ENCODE measurements at regions not wholly inside any gene's neighbourhood (a gene's known extent, or its start where the extent isn't known, plus 50 kb on each side); places are given as distances from the start of the nearest gene placed in this dataset.
A peak's percentile ranks its signal among the peaks of the same experiment; 100 is the strongest.

DNA sequence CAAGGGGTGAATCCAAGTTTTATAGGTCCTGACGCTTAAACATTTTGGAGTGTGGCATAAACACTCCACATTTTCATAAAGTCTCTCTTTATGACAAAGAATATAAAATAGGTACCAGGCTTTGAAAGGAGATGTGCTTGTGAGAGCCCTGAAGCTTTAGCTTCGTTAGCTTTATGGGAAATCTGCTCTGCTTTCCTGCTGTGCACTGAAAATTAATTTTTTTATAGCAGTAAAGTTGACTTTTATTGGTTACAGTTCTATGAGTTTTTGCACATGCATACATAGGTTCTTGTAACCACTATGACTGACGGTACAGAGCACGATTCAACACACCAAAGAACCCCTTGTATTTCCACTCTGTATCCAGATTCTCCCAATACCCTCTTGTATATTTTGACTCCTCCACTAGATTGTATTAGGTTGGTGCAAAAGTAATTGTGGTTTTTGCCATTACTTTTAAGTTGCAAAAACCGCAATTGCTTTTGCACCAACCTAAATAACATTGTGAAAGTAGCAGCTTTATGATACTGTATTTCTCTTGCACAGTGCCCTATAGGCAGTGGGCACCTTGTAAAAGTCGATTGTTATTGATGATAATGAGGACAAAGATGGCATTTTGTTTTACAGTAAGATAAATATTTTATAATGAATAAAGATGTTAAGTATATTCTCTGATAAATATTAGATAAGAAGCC lies 145.2 kb upstream of the AKIRIN2 start:
- no peak for DNase-seq

DNA sequence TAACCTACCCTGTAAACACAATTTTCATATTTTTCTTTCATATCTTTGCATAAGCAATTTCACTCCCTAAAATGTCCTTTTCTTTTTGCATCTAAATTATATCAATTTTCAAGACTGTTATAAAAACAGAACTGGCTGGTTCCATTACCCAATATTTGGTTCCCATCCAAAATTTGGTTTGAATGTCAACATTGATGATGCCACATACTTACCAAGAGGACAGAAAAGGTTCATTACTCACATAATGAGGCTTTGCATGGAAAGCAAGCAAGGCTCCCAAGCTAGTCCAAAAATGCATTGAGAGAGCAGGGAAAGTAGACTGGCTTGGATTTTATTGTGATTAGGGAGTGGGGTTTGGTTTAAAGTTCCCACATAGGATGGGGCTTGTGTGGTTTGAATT lies 144.4 kb upstream of the AKIRIN2 start:
- DNase-seq: no peak

DNA sequence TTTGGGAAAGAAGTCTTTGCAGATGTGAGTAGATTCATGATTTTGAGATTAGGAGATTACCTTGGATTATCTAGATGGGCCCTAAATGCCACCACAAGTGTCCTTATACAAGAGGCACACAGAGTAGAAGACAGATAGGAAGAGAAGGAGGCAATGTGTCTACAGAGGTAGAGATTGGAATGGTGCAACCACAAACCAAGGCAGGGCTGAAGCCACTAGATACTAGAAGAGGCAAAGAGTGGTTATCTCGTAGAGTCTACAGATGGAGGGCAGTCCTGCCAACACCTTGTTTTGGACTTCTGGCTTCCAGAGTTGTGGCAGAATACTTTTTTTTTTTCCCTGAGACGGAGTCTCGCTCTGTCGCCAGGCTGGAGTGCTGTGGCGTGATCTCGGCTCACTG lies 138.3 kb upstream of the AKIRIN2 start:
- DNase-seq: no peak

DNA sequence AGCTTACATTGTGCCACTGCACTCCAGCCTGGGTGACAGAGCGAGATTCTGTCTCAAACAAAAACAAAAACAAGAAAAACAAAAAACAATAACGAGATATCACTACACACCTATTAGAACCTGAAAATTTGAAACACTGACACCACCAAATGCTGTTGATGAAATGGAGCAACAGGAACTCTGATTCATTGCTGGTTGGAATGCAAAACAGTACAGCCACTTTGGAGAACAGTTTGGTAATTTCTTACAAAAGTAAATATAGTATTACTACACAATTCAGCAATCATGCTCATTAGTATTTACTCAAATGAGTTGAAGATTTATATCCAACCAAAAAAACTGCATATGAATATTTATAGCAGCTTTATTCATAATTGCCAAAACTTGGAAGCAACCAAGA lies 135.8 kb upstream of the AKIRIN2 start:
- no peak for DNase-seq

DNA sequence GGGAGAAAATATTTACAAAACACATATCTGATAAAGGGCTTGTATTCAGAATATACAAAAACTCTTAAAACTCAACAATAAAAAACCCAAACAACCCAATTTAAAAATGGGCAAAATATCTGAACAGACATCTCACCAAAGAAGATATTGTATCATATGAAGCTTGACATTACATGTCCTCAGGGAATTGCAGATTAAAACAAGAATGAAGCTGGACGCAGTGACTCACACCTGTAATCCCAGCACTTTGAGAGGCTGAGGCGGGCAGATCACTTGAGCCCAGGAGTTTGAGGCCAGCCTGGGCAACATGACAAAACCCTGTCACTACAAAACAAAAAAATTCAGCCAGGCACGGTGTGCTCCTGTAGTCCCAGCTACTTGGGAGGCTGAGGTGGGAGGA lies 135.4 kb upstream of the AKIRIN2 start:
- no peak for DNase-seq

DNA sequence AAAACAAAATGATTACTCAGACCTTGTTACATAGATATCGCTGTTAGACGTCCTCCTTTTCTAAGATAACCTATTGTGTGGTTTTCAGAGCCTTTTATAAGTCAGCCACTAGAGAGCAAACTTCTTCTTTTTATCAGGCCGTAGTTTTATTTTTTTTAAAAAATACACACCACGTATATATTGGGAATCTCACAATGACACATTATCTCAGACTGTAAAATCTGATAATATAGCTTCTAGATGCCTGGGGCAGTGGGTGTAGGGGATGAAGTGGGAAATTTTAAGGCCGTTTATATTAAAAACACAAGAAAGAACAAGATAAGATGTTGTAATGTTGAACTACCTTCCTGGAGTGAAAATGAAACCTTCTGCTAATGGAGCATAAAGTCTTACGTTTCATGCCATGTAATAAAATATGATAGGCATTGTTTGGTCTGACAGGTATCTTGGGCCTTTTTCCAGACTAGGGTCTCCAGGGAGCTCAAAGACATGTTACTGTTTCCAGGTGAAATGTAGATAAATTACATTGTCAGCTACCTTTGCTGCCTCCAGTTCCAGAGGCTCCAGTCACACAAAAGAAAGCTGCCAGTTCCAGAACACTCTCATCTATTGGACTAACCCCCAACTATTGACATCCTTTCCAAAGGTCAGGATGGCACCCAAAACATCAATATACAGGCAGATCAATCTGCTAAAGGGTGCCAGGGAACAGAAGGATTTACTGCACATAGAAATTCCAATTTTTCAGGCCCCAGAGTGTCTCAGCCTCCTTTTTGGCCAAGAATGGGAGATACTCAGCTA lies 130.2 kb upstream of the AKIRIN2 start:
- DNase-seq: peak; percentile 47

DNA sequence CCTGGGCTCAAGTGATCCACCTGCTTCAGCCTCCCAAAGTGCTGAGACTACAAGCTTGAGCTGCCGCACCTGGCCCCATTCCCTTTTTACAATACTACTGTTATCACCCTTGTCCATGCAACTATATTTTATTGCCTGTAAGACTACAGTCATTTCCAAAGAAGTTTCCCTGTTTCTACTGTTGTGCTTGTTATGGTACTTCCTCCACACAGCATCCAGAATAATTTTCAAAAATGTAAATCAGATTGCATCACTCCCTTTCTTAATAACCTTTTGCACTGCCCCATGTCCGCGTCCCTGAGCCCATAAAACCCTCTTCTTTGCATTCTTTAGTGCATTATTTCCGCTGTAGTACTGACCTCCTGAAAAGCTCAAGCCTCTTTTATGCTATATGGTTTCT lies 128.9 kb upstream of the AKIRIN2 start:
- DNase-seq: no peak

DNA sequence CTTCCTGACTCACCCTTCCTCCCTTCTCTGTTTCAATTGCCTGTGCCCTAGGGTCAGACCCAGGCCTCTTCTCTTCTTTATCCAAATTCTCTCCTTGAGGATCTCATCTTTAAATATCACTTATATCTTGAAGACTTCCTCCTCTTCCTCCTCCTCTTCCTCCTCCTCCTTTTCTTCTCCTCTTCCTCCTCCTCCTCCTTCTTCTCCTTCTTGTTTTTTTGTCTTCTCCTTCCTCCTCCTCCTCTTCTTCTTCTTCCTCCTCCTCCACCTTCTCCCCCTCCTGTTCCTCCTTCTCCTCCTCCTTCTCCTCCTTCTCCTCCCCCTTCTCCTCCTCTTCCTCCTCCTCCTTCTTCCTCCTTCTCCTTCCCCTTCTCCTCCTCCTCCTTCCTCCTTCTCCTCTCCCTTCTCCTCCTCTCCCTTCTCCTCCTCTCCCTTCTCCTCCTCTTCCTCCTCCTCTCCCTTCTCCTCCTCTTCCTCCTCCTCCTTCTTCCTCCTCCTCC lies 127.6 kb upstream of the AKIRIN2 start:
- no peak for DNase-seq

DNA sequence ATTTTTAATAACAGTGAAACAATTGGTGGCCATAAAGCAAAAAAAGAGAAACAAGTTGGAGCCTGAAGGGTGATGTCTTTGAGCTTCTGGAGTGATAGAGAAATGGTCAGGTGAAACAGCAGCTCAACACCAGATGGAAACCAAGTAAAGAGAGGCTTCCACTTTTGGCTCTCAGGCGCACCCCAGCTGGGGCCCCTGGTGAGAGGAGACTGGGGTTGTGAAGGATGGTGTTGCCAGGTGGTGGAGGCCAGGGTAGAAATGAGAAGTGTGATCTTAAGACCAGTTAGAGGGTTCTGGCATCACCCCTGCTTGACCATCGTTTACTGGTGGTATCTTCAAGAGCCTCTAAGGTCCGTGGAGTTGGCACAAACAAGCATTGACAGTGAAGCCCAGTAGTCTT lies 126.0 kb upstream of the AKIRIN2 start:
- DNase-seq: no peak

DNA sequence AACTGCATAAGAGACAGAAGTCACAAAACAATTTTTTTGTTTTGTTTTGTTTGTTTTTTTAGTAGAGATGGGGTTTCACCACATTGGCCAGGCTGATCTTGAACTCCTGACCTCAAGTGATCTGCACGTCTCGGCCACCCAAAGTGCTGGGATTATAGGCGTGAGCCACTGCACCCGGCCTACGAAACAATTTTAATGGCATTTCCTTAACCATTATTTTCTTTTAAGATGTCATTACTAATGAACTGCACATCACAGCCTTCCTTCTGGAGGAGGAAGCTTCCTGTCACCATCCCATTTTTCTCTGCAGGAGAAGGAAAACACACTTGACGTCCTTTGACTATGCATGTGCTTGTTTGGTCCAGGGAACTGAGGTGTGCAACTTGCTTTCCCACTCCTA lies 125.3 kb upstream of the AKIRIN2 start:
- no peak for DNase-seq

DNA sequence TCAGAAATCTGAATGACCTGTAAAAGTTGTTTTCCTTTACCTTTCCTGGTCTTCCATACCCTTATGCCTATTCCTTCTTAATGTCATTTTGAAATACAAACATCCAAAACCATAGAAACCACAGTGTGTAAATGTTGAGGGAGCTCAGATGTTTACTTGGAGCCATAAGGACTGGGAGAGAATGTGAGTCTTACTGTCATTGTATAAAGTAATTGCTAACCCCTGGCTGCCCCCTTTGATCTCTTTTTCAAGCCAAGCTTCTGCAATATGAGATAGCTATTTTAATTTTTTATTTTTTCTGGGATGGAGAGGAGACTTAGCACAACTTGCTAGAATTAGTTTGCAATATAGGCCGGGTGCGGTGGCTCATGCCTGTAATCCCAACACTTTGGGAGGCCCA lies 124.4 kb upstream of the AKIRIN2 start:
- no peak for DNase-seq

DNA sequence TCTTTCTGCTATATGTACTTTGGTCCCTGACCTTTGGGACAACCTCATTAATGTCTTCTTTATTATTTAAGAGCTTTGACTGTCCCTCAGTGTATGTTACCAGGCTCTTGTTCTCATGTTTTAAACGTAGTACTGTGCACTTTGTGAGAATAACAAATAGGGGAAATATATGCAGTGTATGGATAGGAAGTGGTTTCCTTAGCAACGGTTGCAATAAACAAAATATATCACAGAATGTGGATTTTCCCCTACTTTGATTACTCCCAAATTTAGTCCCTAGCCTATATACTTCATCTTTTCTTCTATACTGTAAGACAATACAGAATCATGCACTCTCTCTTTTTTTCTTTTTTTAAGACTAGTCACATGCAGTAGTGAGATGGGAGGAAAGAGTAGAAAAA lies 123.8 kb upstream of the AKIRIN2 start:
- DNase-seq: no peak

DNA sequence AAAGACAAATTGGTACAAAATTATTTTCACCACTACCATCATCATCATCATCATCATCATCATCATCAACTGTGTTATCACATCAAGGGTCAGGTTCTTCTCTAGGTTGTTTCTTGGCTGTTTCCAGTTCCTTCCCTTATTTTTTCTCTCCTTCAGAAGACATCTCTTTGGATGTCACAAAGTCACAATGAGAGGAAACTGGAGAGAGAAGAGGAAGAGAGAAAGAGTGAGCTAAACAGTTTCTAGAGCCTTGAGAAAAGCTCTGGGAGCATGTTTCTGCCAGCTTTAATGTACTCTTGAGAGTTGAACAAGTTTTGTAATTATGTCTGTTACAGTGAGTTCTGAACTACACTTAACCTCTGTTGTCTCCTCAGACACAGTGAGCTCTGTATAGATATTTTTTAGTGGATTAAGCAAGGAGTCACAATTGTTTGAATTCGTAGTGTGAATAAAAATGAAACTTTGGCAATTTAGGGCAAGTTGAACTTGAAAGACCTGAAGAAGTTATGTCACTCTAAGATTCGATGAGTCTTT lies 123.0 kb upstream of the AKIRIN2 start:
- DNase-seq: no peak

DNA sequence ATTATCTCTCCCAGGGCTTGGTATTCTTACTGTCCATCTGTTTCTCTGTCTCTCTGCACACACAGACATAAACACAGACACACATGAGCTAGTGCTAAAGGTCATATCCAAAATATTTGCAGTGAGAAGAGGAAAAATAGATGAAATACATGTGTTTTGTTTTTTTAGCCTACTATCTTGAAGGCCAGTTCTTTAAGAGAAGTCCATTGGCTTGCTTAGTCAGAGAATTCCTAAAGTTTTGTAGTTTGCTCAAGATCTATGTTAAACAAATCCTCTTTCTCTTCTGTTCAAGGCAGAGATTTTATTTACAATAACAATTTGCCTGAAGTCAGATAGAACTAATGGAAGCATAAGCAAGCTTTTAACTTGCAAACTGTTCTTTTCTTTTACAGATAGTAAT lies 120.0 kb upstream of the AKIRIN2 start:
- DNase-seq: no peak

DNA sequence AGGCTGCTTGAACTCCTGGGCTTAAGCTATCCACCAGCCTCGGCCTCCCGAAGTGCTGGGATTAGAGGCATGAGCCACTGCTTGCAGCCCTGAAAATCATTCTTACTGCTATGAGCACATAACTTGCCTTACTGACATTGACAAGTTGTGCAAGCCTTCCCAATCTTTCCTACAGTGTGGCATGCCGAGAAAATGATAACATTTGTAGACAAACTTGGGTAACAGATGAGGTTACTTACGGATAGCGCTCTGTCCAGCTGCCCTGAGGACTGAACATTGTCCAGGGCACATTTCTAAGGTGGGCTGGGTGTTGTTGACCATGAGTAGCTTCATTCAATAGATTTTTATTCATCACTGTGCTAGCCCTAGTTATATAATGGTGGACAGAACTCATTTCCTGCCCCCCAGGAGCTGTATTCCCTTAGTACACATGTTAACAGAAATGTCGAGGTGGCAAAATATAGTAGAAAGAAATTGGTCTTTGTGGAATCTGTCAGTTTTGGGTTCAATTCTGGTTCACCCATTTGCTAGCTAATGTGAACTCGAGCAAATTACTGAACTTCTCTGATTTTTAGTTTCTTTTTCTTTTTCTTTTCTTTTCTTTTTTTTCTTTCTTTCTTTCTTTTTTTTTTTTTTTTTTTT lies 118.4 kb upstream of the AKIRIN2 start:
- DNase-seq: no peak

DNA sequence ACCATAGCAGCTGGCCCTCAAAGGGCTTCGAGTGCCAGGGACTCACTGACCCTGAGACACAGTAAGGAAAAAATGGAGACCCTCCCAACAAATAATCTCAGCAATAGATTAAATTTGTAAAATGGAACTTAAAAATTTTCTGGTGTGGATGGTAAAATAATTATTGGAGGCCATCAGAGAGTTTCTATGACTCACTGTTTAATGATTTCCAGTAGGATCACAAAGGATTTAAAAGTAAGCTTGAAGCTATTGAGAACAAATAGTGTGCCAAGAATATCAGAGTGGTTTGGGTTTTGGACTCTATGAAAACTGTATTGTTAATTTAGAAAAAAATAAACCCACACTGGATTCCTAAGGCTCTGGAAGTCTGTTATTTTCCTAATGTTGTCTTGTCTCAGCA lies 115.2 kb upstream of the AKIRIN2 start:
- DNase-seq: no peak

DNA sequence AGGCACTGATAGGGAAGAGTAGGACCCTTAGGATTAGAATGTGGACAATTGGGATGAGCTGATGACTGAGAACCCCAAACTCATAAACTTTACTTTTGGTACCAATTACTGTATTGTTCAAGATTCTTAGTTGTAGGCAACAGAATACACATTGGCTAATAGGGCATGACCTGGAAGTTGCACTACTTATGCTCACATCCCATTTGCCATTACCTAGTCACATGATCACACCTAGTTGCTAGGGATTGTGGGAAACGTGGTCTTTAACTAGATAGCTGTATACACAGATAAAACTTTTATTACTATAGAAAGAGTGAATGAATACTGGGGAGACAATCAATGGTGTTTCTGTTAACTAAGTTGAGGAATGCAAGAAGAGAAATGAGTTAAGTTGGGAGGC lies 113.4 kb upstream of the AKIRIN2 start:
- no peak for DNase-seq

DNA sequence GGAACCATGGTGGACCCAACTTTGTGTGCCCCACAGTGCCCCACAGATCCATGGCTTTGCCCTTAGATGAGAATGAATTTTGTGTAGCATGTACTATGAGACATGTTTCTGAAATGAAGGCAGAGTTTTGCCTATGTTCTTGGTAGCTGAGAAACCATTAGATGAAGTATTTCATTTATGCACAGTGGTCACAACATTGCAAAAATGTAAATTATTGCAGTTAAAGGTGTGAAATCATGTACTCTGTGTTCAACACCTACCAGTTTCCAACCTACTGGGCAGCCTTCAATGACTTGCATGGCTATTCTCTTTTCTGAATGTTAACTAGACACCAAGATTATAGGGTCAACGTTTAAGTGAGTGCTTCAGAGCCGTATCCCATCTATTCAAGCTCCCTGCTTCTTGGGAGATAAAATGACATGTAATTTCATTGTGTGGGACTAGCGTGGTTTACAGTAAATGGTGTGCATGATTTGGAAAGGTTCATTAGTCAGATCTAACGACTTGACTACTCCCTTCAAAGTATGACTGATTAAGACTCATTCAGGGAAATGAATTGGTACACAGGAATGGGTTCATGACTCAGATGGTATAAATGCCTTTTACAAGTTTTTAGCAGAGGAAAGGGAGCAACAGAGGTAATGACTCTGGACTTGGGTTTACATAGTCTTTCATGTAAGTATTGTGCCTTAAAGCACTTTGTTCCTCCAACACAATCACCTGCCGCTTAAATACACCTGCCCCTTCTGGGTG lies 106.1 kb upstream of the AKIRIN2 start:
- peak; percentile 93 for DNase-seq

DNA sequence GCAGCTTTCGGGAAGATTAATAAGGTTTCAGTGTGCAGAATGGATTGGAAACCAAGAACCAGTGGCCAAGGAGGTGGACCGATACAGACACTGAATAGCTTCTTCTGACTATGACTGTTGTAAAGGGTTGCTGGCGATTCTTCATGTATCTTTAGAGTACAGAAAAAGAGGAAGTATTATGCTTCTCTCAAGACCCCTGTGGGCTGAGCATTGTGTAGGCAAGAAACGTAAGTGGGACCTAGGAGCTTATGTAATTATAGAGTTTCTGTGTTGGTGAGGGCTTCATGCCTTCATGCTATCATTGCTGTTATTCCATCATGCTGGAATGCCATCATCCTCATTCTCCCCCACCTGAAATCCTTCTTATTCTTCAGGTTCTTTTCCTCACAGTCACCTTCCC lies 105.4 kb upstream of the AKIRIN2 start:
- DNase-seq: no peak

DNA sequence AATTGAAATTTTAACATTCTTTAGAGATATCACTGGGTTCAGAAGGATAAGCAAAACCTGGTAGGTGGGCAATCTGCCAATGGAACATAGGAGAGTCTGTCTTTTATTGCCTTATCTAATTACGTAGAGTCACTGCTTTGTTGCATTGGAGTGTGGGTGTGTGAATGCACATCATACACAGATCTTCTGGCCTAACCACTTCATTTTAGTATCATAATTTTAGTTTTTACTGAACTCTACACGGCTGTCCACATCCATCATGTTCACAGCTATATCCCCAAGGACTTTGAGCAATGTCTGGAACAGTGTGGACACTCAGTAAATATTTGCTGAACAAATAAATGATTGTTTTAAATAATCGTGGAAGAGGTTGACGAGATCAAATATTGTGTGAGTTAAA lies 104.6 kb upstream of the AKIRIN2 start:
- no peak for DNase-seq

DNA sequence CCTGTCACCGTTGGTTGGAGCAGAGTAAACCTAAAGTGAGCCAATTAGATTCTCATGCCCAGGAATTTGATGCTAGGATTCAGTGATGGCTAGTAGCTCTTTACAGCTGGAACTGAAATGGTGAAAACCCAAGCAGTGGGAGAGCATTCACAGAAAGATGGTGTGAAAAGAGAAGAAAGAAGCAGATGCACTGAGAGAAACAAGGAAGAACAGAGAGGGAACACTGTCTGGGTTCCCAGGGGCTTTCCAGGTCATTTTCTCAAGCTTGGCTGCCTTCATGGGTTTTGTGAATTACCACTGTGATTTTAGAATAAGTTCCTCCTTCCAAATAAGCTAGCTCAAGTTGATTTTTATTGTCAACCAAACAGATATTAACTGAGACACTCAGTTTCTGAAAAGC lies 104.1 kb upstream of the AKIRIN2 start:
- no peak for DNase-seq

DNA sequence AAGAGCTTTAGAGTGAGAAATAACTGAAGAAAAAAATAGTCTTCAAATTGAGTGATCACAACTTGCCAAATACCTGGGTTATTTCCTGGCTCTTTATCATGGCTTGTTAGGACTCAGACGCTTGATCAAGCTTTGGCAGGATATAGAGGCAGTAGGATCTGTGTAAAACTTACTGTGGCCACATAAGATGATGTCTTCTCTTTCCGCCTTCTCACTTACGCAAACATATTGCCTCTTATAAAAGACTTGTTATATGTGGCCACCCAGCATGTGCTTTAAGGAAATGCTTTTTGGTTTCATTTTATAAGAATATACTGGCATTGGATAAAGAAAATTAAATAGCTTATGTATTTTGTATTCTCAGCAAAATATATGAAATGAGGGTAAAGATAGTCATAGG lies 101.8 kb upstream of the AKIRIN2 start:
- DNase-seq: no peak

DNA sequence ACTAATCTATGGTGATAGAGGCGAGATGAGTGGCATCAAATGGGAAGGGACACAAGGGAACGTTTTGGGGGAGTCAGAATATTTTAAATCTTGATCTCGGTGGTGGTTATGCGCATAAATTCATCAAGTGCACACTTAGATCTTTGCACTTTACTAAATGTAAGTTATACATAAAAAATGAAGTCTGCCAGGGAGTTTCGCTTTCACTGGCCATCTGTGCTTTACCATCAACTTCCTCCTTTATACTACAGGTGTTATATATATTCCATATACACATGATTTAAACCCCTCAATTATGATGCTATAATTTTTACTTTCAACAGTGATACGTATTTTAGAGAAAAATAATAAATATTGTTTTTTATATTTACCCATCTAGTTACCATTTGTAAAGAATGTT lies 97.6 kb upstream of the AKIRIN2 start:
- no peak for DNase-seq
